ENCODE measurements at regions not wholly inside any gene's neighbourhood (a gene's known extent, or its start where the extent isn't known, plus 50 kb on each side); places are given as distances from the start of the nearest gene placed in this dataset.

GRCh38 chrX:45264865-45265264, 64.2 kb upstream of the DIPK2B start:
- no peaks in the 10 kb centered on the region for H3K27me3 Mint-ChIP-seq
- no peak overlapping the region for H3K27ac Mint-ChIP-seq
- H3K36me3 Mint-ChIP-seq, result no peaks in the 10 kb centered on the region
- no peaks in the 10 kb centered on the region for H3K4me1 Mint-ChIP-seq
- H3K9me3 Mint-ChIP-seq, result no peaks in the 10 kb centered on the region
- ATAC-seq (ENCODE audit: low read depth), result no peak
- POLR2A ChIA-PET, result no interaction called here
- no peak overlapping the region for H3K4me3 Mint-ChIP-seq
- DNase-seq, result no peak

GRCh38 chrX:45261471-45261870, 60.8 kb upstream of the DIPK2B start:
- H3K4me3 Mint-ChIP-seq, result no peak overlapping the region

GRCh38 chrX:45261005-45261404, 60.3 kb upstream of the DIPK2B start:
- Mint-ChIP-seq H3K27me3 (no peaks in the 10 kb centered on the region), H3K36me3 (no peaks in the 10 kb centered on the region), H3K4me3 (no peak overlapping the region), H3K27ac (no peak overlapping the region), H3K9me3 (no peaks in the 10 kb centered on the region), H3K4me1 (no peaks in the 10 kb centered on the region)
- DNase-seq (no peak), ATAC-seq (ENCODE audit: low read depth) (no peak)
- POLR2A ChIA-PET, result no interaction called here

More at GRCh38 chrX:45261471-45261870, 60.8 kb upstream of the DIPK2B start:
- Mint-ChIP-seq H3K4me1 (no peaks in the 10 kb centered on the region), H3K36me3 (no peaks in the 10 kb centered on the region), H3K9me3 (no peaks in the 10 kb centered on the region), H3K27me3 (no peaks in the 10 kb centered on the region), H3K27ac (no peak overlapping the region)
- no peak for DNase-seq
- POLR2A ChIA-PET, result no interaction called here
- ATAC-seq (ENCODE audit: low read depth), result no peak

- no peaks in the 10 kb centered on the region for H3K27me3 Mint-ChIP-seq
- no peak overlapping the region for H3K27ac Mint-ChIP-seq
- no peak overlapping the region for H3K4me3 Mint-ChIP-seq
- H3K36me3 Mint-ChIP-seq, result no peaks in the 10 kb centered on the region
- ATAC-seq (ENCODE audit: low read depth) (no peak), DNase-seq (no peak)
- H3K4me1 Mint-ChIP-seq, result no peaks in the 10 kb centered on the region
- POLR2A ChIA-PET, result no interaction called here
- H3K9me3 Mint-ChIP-seq, result no peaks in the 10 kb centered on the region
Measured at GRCh38 chrX:45258731-45259402, 58.2 kb upstream of the DIPK2B start.

Small RNA genes lying in the stretch of these regions (microRNA-seq; reads per million reads assigned to microRNA genes)
- gene MIR221 (13,519 reads per million, percentile 95 among the genes with 10 or more reads in this experiment), gene MIR222 (704 reads per million, percentile 77 among the genes with 10 or more reads in this experiment)
